ENCODE measurements at regions not wholly inside any gene's neighbourhood (a gene's known extent, or its start where the extent isn't known, plus 50 kb on each side); places are given as distances from the start of the nearest gene placed in this dataset.
"Not testable (repeated sequence)": the region's sequence is repeated elsewhere in the genome, so short reads cannot be mapped to it uniquely, and the experiment has no call there.

GRCh38 chr6:40695114-40695513, 108.0 kb upstream of the LRFN2 start:
- DNase-seq (ENCODE audit: low read depth, low spot score) = peak; percentile 28

- no peak for DNase-seq (ENCODE audit: low read depth, low spot score)
These were observed 106.6 kb upstream of the LRFN2 start for GRCh38 chr6:40693768-40694167.

- DNase-seq (ENCODE audit: low read depth, low spot score) = no peak
These were observed 105.2 kb upstream of the LRFN2 start for GRCh38 chr6:40692337-40692736.

- DNase-seq (ENCODE audit: low read depth, low spot score) = no peak
These were observed 102.0 kb upstream of the LRFN2 start for GRCh38 chr6:40689185-40689584.

- DNase-seq (ENCODE audit: low read depth, low spot score) = no peak
These were observed 101.1 kb upstream of the LRFN2 start for GRCh38 chr6:40688214-40688761.

GRCh38 chr6:40685862-40686261, 98.7 kb upstream of the LRFN2 start:
- no peak for DNase-seq (ENCODE audit: low read depth, low spot score)

GRCh38 chr6:40681622-40682021, 94.5 kb upstream of the LRFN2 start:
- no peak for DNase-seq (ENCODE audit: low read depth, low spot score)

GRCh38 chr6:40678941-40679340, 91.8 kb upstream of the LRFN2 start:
- DNase-seq (ENCODE audit: low read depth, low spot score) = no peak

- DNase-seq (ENCODE audit: low read depth, low spot score) = no peak
These were observed 87.0 kb upstream of the LRFN2 start for GRCh38 chr6:40674170-40674569.

GRCh38 chr6:40672087-40672486, 84.9 kb upstream of the LRFN2 start:
- no peak for DNase-seq (ENCODE audit: low read depth, low spot score)

- DNase-seq (ENCODE audit: low read depth, low spot score) = no peak
These were observed 84.5 kb upstream of the LRFN2 start for GRCh38 chr6:40671694-40672050.

GRCh38 chr6:40671001-40671693, 84.0 kb upstream of the LRFN2 start:
- no peak for DNase-seq (ENCODE audit: low read depth, low spot score)

GRCh38 chr6:40669343-40669742, 82.2 kb upstream of the LRFN2 start:
- no peak for DNase-seq (ENCODE audit: low read depth, low spot score)

GRCh38 chr6:40668203-40668602, 81.0 kb upstream of the LRFN2 start:
- DNase-seq (ENCODE audit: low read depth, low spot score) = peak; percentile 33

- no peak for DNase-seq (ENCODE audit: low read depth, low spot score)
These were observed 79.4 kb upstream of the LRFN2 start for GRCh38 chr6:40666530-40666929.

- DNase-seq (ENCODE audit: low read depth, low spot score) = no peak
These were observed 74.6 kb upstream of the LRFN2 start for GRCh38 chr6:40661726-40662125.

GRCh38 chr6:40656772-40657171, 69.6 kb upstream of the LRFN2 start:
- not testable (repeated sequence) for DNase-seq (ENCODE audit: low read depth, low spot score)

GRCh38 chr6:40654828-40655227, 67.7 kb upstream of the LRFN2 start:
- no peak for DNase-seq (ENCODE audit: low read depth, low spot score)

GRCh38 chr6:40645043-40645442, 57.9 kb upstream of the LRFN2 start:
- DNase-seq (ENCODE audit: low read depth, low spot score) = no peak

- no peak for DNase-seq (ENCODE audit: low read depth, low spot score)
These were observed 55.7 kb upstream of the LRFN2 start for GRCh38 chr6:40642837-40643236.

GRCh38 chr6:40642190-40642589, 55.0 kb upstream of the LRFN2 start:
- DNase-seq (ENCODE audit: low read depth, low spot score) = no peak

- no peak for DNase-seq (ENCODE audit: low read depth, low spot score)
These were observed 53.5 kb upstream of the LRFN2 start for GRCh38 chr6:40640599-40641227.

Data from ELF-1 (cell line).